Activated CD8-positive, alpha-beta T cell treated with anti-CD3 and anti-CD28 coated beads for 36 hours (primary cell): ENCODE measurements at regions not wholly inside any gene's neighbourhood (a gene's known extent, or its start where the extent isn't known, plus 50 kb on each side); places are given as distances from the start of the nearest gene placed in this dataset.
"Not testable (repeated sequence)": the region's sequence is repeated elsewhere in the genome, so short reads cannot be mapped to it uniquely, and the experiment has no call there.

Experiments used
- ATAC-seq: fragments of 200-7000 bp; cut with Tn5 transposase; one replicate; pipeline ENCODE4 v1.10.0; 2021; ENCODE audit warnings: mild to moderate bottlenecking, moderate library complexity
- CTCF ChIA-PET: fragments of 350-600 bp; sonication (Branson Sonifier 250); formaldehyde crosslinking; loops from one replicate; lab custom pipeline; 2021; ENCODE audit warnings: antibody characterized with exemption; lab: Charles Lee
- POLR2A ChIA-PET: fragments of 350-600 bp; sonication (Branson Sonifier 250); formaldehyde crosslinking; loops from one replicate; lab custom pipeline; 2021; ENCODE audit warnings: antibody characterized with exemption; lab: Charles Lee
- DNase-seq: peaks from one replicate; pipeline ENCODE4 v3.0.0-alpha.2; 2020
- H3K27ac Mint-ChIP-seq: one replicate; pipeline ENCODE4 v1.8.0; 2021; ENCODE audit warnings: mild to moderate bottlenecking, mixed read lengths
- H3K27me3 Mint-ChIP-seq: one replicate; pipeline ENCODE4 v1.8.0; 2021; ENCODE audit warnings: mixed read lengths
- H3K36me3 Mint-ChIP-seq: one replicate; pipeline ENCODE4 v1.8.0; 2021; ENCODE audit warnings: low read depth, mixed read lengths
- H3K4me1 Mint-ChIP-seq: one replicate; pipeline ENCODE4 v1.8.0; 2021; ENCODE audit warnings: low read depth, mixed read lengths
- H3K4me3 Mint-ChIP-seq: one replicate; pipeline ENCODE4 v1.8.0; 2021; ENCODE audit warnings: mild to moderate bottlenecking, moderate library complexity, mixed read lengths
- H3K9me3 Mint-ChIP-seq: one replicate; pipeline ENCODE4 v1.8.0; 2021; ENCODE audit warnings: mixed read lengths
- CTCF ChIP-seq: fragments of 200-600 bp; IDR thresholded peaks from one replicate; pipeline ENCODE4 v1.8.0; 2022; ENCODE audit warnings: antibody characterized with exemption, mild to moderate bottlenecking
- intact Hi-C: fragments of 100-400 bp; cut with micrococcal nuclease; formaldehyde crosslinking; loops from one replicate; pipeline ENCODE4 v1.10.0; 2022

GRCh38 chr12:7581625-7582024 is 78.0 kb upstream of the CD163 start:
- ChIA-PET POLR2A (interaction anchor here (1.3 kb wide), 1 partner anchor 59 kb away, joined by 3 read pairs; no protein-coding TSS in a partner anchor), CTCF (no interaction called here)
- no peak for TF ChIP-seq CTCF
- no peaks in the 10 kb centered on the region for H3K36me3 Mint-ChIP-seq
- H3K4me1 Mint-ChIP-seq, result peaks cover 7% of the 10 kb centered on the region
- DNase-seq (peak; percentile 7), ATAC-seq (no peak)
- H3K27ac Mint-ChIP-seq, result no peak overlapping the region
- peaks cover 23% of the 10 kb centered on the region for H3K9me3 Mint-ChIP-seq
- H3K4me3 Mint-ChIP-seq, result no peak overlapping the region
- intact Hi-C loops, result no loop called here
- H3K27me3 Mint-ChIP-seq, result peaks cover 18% of the 10 kb centered on the region

DNA sequence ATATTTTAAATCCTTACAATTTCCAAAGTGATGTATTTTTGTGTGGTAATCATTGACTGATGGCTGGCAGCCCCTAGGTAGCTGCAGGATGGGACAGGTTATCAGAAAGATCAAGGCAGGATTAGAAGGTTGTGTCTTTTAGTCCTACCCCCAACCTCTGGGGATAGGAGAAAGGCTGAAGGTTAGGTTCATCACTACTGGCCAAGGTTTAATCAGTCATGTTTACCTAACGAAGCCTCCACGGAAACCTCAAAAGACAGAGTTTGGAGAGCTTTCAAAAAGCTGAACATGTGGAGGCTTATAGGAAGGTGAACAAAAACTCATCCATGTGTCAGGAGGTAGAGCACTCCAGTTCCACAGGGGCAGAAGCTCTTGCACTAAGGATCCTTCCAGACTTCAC is 77.5 kb upstream of the CD163 start:
- DNase-seq, result no peak
- H3K9me3 Mint-ChIP-seq, result peaks cover 23% of the 10 kb centered on the region
- TF ChIP-seq CTCF, result no peak
- peaks cover 7% of the 10 kb centered on the region for H3K4me1 Mint-ChIP-seq
- ATAC-seq, result no peak
- peaks cover 18% of the 10 kb centered on the region for H3K27me3 Mint-ChIP-seq
- H3K36me3 Mint-ChIP-seq, result no peaks in the 10 kb centered on the region
- intact Hi-C loops, result no loop called here
- ChIA-PET POLR2A (no interaction called here), CTCF (no interaction called here)
- H3K27ac Mint-ChIP-seq, result no peak overlapping the region
- no peak overlapping the region for H3K4me3 Mint-ChIP-seq

- no peak for DNase-seq
- ChIA-PET POLR2A (no interaction called here), CTCF (interaction anchor here (0.6 kb wide), 1 partner anchor 84 kb away, joined by 3 read pairs; no protein-coding TSS in a partner anchor)
- Mint-ChIP-seq H3K36me3 (no peaks in the 10 kb centered on the region), H3K27ac (no peak overlapping the region), H3K4me1 (no peaks in the 10 kb centered on the region), H3K27me3 (peaks cover 21% of the 10 kb centered on the region), H3K4me3 (no peak overlapping the region), H3K9me3 (peaks cover 2% of the 10 kb centered on the region)
- no peak for TF ChIP-seq CTCF
- intact Hi-C loops, result no loop called here
- no peak for ATAC-seq
Measured at GRCh38 chr12:7571257-7571656, 67.7 kb upstream of the CD163 start.

GRCh38 chr12:7557227-7557626 is 53.6 kb upstream of the CD163 start:
- H3K4me1 Mint-ChIP-seq, result no peaks in the 10 kb centered on the region
- ChIA-PET POLR2A (no interaction called here), CTCF (no interaction called here)
- no peak for TF ChIP-seq CTCF
- H3K4me3 Mint-ChIP-seq, result no peak overlapping the region
- no peak overlapping the region for H3K27ac Mint-ChIP-seq
- H3K27me3 Mint-ChIP-seq, result peaks cover 15% of the 10 kb centered on the region
- DNase-seq (no peak), ATAC-seq (no peak)
- no peaks in the 10 kb centered on the region for H3K9me3 Mint-ChIP-seq
- intact Hi-C loops, result no loop called here
- no peaks in the 10 kb centered on the region for H3K36me3 Mint-ChIP-seq

DNA sequence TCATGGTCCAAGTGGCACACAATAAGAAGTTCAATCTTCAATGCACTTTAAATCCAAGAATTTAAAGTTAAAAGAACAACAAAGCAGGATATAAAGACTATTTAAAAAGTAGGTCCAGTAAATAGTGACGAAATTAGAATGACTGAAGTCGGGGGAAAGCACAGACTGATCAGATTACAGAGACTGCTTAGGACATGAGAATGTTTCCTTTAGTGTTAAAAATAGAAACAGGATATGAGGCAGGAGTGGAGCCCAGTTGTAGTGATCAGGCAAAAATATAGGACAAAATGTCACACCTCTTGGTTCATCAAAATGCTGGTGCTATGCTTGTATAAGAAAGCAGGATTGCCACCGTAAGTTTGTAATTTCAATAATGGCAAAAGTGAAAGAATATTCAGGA is 52.2 kb upstream of the CD163 start:
- intact Hi-C loops, result no loop called here
- no peak for TF ChIP-seq CTCF
- Mint-ChIP-seq H3K4me1 (no peaks in the 10 kb centered on the region), H3K27ac (no peak overlapping the region), H3K4me3 (no peak overlapping the region), H3K9me3 (peaks cover 4% of the 10 kb centered on the region), H3K27me3 (peaks cover 20% of the 10 kb centered on the region), H3K36me3 (no peaks in the 10 kb centered on the region)
- CTCF ChIA-PET, result no interaction called here
- ATAC-seq (no peak), DNase-seq (no peak)
- POLR2A ChIA-PET, result no interaction called here

GRCh38 chr12:7554831-7555230 is 51.3 kb upstream of the CD163 start:
- H3K27me3 Mint-ChIP-seq, result peaks cover 18% of the 10 kb centered on the region
- POLR2A ChIA-PET, H3K9me3 Mint-ChIP-seq, CTCF ChIA-PET, H3K27ac Mint-ChIP-seq, H3K4me3 Mint-ChIP-seq, ATAC-seq, H3K36me3 Mint-ChIP-seq, H3K4me1 Mint-ChIP-seq, intact Hi-C loops, DNase-seq: not testable (repeated sequence)
